Inferior parietal cortex (tissue), 1 donor: ENCODE measurements at regions not wholly inside any gene's neighbourhood (a gene's known extent, or its start where the extent isn't known, plus 50 kb on each side); places are given as distances from the start of the nearest gene placed in this dataset.
"Not testable (repeated sequence)": the region's sequence is repeated elsewhere in the genome, so short reads cannot be mapped to it uniquely, and the experiment has no call there.

Source experiments
- DNase-seq: peaks from one replicate; pipeline ENCODE4 v3.0.0-alpha.2; 2016; ENCODE audit errors: extremely low spot score

- no peak for DNase-seq
Observed at GRCh38 chr9:74331607-74332006, 165.5 kb upstream of the RORB start.

GRCh38 chr9:74333384-74334032 is 163.6 kb upstream of the RORB start:
- peak; percentile 25 for DNase-seq

GRCh38 chr9:74334271-74334670 is 162.9 kb upstream of the RORB start:
- no peak for DNase-seq

GRCh38 chr9:74336161-74336560 is 161.0 kb upstream of the RORB start:
- DNase-seq, result no peak

- DNase-seq, result no peak
Observed at GRCh38 chr9:74348777-74349176, 148.4 kb upstream of the RORB start.

- DNase-seq, result no peak
Observed at GRCh38 chr9:74355107-74355506, 142.0 kb upstream of the RORB start.

- no peak for DNase-seq
Observed at GRCh38 chr9:74357577-74357976, 139.6 kb upstream of the RORB start.

GRCh38 chr9:74358959-74359358 is 138.2 kb upstream of the RORB start:
- DNase-seq, result peak; percentile 29

- DNase-seq, result no peak
Observed at GRCh38 chr9:74361508-74361907, 135.6 kb upstream of the RORB start.

- no peak for DNase-seq
Observed at GRCh38 chr9:74362423-74362822, 134.7 kb upstream of the RORB start.

GRCh38 chr9:74366111-74366510 is 131.0 kb upstream of the RORB start:
- DNase-seq, result no peak

GRCh38 chr9:74369844-74370243 is 127.3 kb upstream of the RORB start:
- DNase-seq, result no peak

- DNase-seq, result no peak
Observed at GRCh38 chr9:74373348-74373747, 123.8 kb upstream of the RORB start.

- DNase-seq, result peak; percentile 20
Observed at GRCh38 chr9:74379718-74380117, 117.4 kb upstream of the RORB start.

- no peak for DNase-seq
Observed at GRCh38 chr9:74391816-74392215, 105.3 kb upstream of the RORB start.

- no peak for DNase-seq
Observed at GRCh38 chr9:74403581-74403980, 93.6 kb upstream of the RORB start.

GRCh38 chr9:74404620-74405019 is 92.5 kb upstream of the RORB start:
- DNase-seq, result no peak

GRCh38 chr9:74407166-74407565 is 90.0 kb upstream of the RORB start:
- DNase-seq, result no peak

GRCh38 chr9:74412236-74412979 is 84.7 kb upstream of the RORB start:
- no peak for DNase-seq

GRCh38 chr9:74413876-74414275 is 83.3 kb upstream of the RORB start:
- DNase-seq, result no peak

- no peak for DNase-seq
Observed at GRCh38 chr9:74414325-74414724, 82.8 kb upstream of the RORB start.

GRCh38 chr9:74415995-74416394 is 81.1 kb upstream of the RORB start:
- no peak for DNase-seq

- not testable (repeated sequence) for DNase-seq
Observed at GRCh38 chr9:74424488-74424887, 72.6 kb upstream of the RORB start.

- no peak for DNase-seq
Observed at GRCh38 chr9:74431467-74431866, 65.7 kb upstream of the RORB start.
